ENCODE measurements at regions not wholly inside any gene's neighbourhood (a gene's known extent, or its start where the extent isn't known, plus 50 kb on each side); places are given as distances from the start of the nearest gene placed in this dataset.

DNA sequence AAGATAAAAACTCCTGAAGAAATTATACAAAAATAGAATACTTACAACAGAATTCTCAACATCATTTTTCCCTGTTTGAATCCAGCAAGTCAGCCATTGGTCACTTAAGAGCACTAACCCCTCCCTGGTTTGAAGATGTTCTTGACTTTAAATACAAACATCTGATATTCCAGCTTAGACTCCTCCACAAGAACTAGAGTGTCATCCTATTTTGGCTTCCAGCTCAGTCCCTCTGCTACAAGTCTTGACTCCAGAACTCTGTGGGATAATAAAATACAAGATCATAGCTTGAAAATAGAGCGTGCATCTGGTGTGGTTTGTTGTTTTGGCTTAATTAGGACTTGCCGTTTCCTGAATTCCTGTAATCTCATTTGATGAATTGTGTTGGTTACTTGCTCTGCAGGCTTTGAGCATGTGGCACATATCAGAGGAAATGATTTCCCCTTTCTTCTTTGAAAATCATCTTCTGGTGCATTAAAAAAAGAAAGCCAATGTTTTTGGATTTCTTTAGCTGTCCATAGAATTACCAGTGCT lies 63.7 kb upstream of the DPT start:
- no peak overlapping the region for H3K4me3 ChIP-seq (ENCODE audit: low read depth, low read length)
- TF ChIP-seq, protein P1, sequence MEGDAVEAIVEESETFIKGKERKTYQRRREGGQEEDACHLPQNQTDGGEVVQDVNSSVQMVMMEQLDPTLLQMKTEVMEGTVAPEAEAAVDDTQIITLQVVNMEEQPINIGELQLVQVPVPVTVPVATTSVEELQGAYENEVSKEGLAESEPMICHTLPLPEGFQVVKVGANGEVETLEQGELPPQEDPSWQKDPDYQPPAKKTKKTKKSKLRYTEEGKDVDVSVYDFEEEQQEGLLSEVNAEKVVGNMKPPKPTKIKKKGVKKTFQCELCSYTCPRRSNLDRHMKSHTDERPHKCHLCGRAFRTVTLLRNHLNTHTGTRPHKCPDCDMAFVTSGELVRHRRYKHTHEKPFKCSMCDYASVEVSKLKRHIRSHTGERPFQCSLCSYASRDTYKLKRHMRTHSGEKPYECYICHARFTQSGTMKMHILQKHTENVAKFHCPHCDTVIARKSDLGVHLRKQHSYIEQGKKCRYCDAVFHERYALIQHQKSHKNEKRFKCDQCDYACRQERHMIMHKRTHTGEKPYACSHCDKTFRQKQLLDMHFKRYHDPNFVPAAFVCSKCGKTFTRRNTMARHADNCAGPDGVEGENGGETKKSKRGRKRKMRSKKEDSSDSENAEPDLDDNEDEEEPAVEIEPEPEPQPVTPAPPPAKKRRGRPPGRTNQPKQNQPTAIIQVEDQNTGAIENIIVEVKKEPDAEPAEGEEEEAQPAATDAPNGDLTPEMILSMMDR (IDR thresholded peaks at IDR 0.05; ENCODE audit: low read depth, low read length, missing control alignments) = no peak
- no peak for DNase-seq (ENCODE audit: low read depth)

DNA sequence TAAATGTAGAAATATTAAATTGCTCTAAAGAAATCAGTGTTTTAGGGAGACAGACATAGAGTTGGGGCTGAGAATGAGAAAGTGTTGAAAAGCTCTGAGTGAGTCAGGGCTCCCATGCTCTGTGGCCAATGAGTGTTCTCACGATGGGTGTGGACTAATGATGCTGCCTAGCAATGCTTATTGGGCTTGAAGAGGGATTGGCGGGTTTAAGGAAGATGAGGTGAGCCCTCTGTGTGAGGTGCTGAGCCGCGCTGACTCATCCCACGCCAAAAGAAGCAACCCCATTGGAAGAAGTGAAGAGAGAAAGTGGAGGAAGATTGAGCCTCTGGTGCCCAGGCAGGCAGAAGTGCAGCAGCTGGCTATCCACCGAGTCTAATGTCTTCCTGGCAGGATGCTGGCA lies 65.1 kb upstream of the DPT start:
- no peak for DNase-seq (ENCODE audit: low read depth)
- no peak overlapping the region for H3K4me3 ChIP-seq (ENCODE audit: low read depth, low read length)
- TF ChIP-seq, protein P1 (IDR thresholded peaks at IDR 0.05; ENCODE audit: low read depth, low read length, missing control alignments) = no peak

DNA sequence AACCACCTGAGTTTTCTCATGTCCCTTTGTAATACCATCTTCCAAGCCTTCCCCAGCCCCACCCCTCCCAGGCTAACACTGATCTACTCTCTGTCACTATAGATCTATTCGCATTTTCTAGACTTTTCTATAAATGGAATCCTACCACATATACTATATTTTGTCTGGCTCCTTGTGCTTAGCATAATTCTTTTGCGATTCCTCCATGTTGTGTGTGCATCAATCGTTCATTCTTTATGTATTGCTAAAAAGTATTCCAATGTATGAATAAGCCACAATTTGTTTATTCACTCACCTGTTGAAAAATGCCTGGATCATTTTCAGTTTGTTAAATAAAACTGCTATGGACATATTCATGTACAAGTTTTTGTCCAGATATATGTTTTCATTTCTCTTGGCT lies 66.7 kb upstream of the DPT start:
- TF ChIP-seq, protein P1 (IDR thresholded peaks at IDR 0.05; ENCODE audit: low read depth, low read length, missing control alignments) = no peak

DNA sequence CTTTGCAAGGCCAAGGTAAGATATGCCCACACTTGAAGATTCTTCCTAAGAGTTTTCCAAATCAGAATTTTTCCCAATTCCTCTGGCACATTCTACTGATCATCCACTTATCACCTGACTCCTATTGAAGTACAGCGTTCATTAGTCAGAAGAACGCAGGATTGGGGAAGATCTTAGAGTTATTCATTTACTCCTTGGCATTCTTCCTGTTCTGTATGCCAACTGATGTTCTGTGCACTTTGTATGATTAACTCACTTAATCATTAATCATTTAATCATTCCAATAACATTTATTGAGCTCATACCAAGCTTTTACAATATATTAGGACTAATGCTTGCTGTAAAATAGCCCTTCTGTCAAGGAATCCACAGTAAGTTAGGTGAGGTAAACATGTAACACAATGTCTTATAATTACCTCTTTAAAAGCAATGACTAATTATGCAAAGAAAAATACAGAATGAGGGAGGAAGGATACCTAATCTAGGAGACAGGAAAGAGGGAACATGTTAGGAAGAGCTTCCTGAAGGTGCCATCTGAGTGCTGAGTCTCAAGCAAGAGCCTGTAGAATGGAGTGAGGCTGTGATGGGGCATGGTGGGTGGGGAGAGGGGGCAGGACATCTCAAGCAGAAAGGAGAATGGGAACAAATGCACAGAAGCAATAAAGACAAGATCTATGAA lies 71.1 kb upstream of the DPT start:
- no peak for DNase-seq (ENCODE audit: low read depth)
- TF ChIP-seq, protein P1 (IDR thresholded peaks at IDR 0.05; ENCODE audit: low read depth, low read length, missing control alignments) = no peak
- H3K4me3 ChIP-seq (ENCODE audit: low read depth, low read length) = no peak overlapping the region

More for the DNA sequence above, 66.7 kb upstream of the DPT start:
- H3K4me3 ChIP-seq (ENCODE audit: low read depth, low read length) = no peak overlapping the region
- no peak for DNase-seq (ENCODE audit: low read depth)

DNA sequence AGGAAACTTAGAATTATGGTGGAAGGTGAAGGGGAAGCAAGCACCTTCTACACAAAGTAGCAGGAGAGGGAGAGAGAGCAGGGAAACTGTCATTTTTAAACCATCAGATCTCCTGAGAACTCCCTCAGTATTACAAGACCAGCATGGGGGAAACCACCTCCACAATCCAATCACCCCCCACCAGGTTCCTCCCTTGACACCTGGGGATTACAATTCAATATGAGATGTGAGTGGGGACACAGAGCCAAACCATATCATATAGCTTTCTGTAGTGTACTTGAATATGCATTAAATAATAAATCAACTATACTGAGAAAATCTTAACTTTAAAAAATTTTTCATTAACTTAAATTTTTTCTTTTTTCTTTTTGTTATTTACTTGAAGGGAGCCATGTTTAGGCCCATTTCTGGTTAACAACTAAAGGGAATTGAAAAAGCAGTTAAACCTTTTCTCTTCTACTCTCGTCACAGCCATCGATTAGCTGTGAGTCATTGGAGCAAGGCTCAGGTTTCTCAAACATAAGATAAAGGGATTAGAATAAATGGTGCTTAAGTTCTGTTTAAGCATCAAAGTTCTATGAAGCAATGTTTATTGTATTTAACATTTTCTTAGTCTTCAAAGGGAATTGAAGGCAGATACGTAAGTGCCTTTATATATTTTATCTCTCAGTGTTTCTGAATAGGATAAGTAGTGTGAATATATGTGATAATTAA lies 72.2 kb upstream of the DPT start:
- no peak overlapping the region for H3K4me3 ChIP-seq (ENCODE audit: low read depth, low read length)
- no peak for DNase-seq (ENCODE audit: low read depth)
- TF ChIP-seq, protein P1 (IDR thresholded peaks at IDR 0.05; ENCODE audit: low read depth, low read length, missing control alignments) = no peak

DNA sequence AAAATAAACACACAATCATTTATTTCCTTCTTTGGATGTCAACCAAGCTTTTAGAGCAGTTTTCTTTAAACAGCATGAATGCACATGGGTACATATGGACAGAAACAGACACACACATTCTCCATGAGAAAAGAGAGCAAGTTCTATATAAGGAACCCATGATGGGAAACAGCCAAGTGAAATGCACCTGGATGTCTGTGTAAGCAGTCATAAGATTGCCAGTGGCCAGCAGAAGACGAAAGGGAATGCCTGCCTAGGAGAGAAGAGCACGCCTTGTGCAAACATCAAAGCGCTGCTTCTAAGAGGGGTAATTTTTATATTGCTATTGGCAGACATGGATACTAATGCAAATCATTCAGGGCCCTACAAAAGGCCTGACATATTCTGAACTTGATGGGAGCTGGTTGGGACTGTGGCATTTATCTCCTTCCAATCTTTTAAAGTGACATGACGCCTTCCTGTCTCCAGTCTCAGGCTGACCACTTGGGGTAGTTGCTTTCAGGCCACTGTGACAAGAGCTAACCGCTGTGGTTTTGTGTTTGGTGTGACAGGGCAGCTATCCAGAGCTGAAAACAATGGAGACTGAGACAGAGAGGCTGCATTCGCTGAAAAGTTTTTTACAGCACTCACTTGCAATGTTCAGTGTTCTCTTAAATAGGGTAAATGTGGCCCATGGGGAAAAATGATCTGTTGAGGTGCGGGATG lies 75.0 kb upstream of the DPT start:
- TF ChIP-seq, protein P1 (IDR thresholded peaks at IDR 0.05; ENCODE audit: low read depth, low read length, missing control alignments) = no peak
- H3K4me3 ChIP-seq (ENCODE audit: low read depth, low read length) = no peak overlapping the region
- DNase-seq (ENCODE audit: low read depth) = no peak

All from GM12864 (cell line).